MG63 (cell line): ENCODE measurements at regions not wholly inside any gene's neighbourhood (a gene's known extent, or its start where the extent isn't known, plus 50 kb on each side); places are given as distances from the start of the nearest gene placed in this dataset.
"Not testable (repeated sequence)": the region's sequence is repeated elsewhere in the genome, so short reads cannot be mapped to it uniquely, and the experiment has no call there.

Experiments
- DNase-seq: peaks from one replicate; pipeline ENCODE4 v3.0.0-alpha.2; 2020
- H3K27me3 ChIP-seq: fragments of 250-450 bp; sonication (Bioruptor Pico); 2 replicates; pipeline ENCODE4 v1.5.1; 2020; ENCODE audit warnings: mild to moderate bottlenecking, moderate library complexity
- H3K36me3 ChIP-seq: fragments of 250-450 bp; sonication (Bioruptor Pico); 2 replicates; pipeline ENCODE4 v1.5.1; 2020; ENCODE audit warnings: mild to moderate bottlenecking, moderate library complexity
- H3K4me3 ChIP-seq: fragments of 250-450 bp; sonication (Bioruptor Pico); 2 replicates; pipeline ENCODE4 v1.5.1; 2020; ENCODE audit warnings: mild to moderate bottlenecking, moderate library complexity
- H3K9me3 ChIP-seq: fragments of 250-450 bp; sonication (Bioruptor Pico); 2 replicates; pipeline ENCODE4 v1.5.1; 2020; ENCODE audit warnings: mild to moderate bottlenecking, moderate library complexity

- not testable (repeated sequence) for H3K9me3 ChIP-seq, H3K36me3 ChIP-seq, H3K4me3 ChIP-seq, DNase-seq, H3K27me3 ChIP-seq
Observed at GRCh38 chr7:9919-10318, 182.5 kb upstream of the FAM20C start.

- H3K27me3 ChIP-seq, H3K36me3 ChIP-seq, H3K9me3 ChIP-seq, H3K4me3 ChIP-seq, DNase-seq: not testable (repeated sequence)
Observed at GRCh38 chr7:32565-33280, 159.6 kb upstream of the FAM20C start.

GRCh38 chr7:35121-35541, 157.2 kb upstream of the FAM20C start:
- not testable (repeated sequence) for H3K27me3 ChIP-seq, DNase-seq, H3K36me3 ChIP-seq, H3K4me3 ChIP-seq, H3K9me3 ChIP-seq

- DNase-seq, H3K4me3 ChIP-seq, H3K36me3 ChIP-seq, H3K9me3 ChIP-seq, H3K27me3 ChIP-seq: not testable (repeated sequence)
Observed at GRCh38 chr7:36539-36938, 155.8 kb upstream of the FAM20C start.

- not testable (repeated sequence) for H3K9me3 ChIP-seq, H3K4me3 ChIP-seq, H3K27me3 ChIP-seq, H3K36me3 ChIP-seq, DNase-seq
Observed at GRCh38 chr7:37656-38055, 154.7 kb upstream of the FAM20C start.

- H3K9me3 ChIP-seq, H3K4me3 ChIP-seq, DNase-seq, H3K36me3 ChIP-seq, H3K27me3 ChIP-seq: not testable (repeated sequence)
Observed at GRCh38 chr7:38444-38843, 153.9 kb upstream of the FAM20C start.

- H3K4me3 ChIP-seq, H3K9me3 ChIP-seq, H3K36me3 ChIP-seq, H3K27me3 ChIP-seq: not testable (repeated sequence)
- DNase-seq: peak; percentile 51
Observed at GRCh38 chr7:39984-40740, 152.2 kb upstream of the FAM20C start.

- DNase-seq: no peak
- Histone ChIP-seq H3K36me3 (no peaks in the 10 kb centered on the region), H3K27me3 (no peaks in the 10 kb centered on the region), H3K9me3 (no peaks in the 10 kb centered on the region), H3K4me3 (no peak overlapping the region)
Observed at GRCh38 chr7:40799-41750, 151.3 kb upstream of the FAM20C start.

GRCh38 chr7:41917-42565, 150.3 kb upstream of the FAM20C start:
- peak; percentile 51 for DNase-seq

GRCh38 chr7:43791-44540, 148.4 kb upstream of the FAM20C start:
- no peak for DNase-seq
- Histone ChIP-seq H3K9me3 (no peaks in the 10 kb centered on the region), H3K4me3 (no peak overlapping the region), H3K27me3 (no peaks in the 10 kb centered on the region), H3K36me3 (no peaks in the 10 kb centered on the region)

More at GRCh38 chr7:41917-42565, 150.3 kb upstream of the FAM20C start:
- H3K4me3 ChIP-seq: no peak overlapping the region
- no peaks in the 10 kb centered on the region for H3K36me3 ChIP-seq
- no peaks in the 10 kb centered on the region for H3K9me3 ChIP-seq
- no peaks in the 10 kb centered on the region for H3K27me3 ChIP-seq

GRCh38 chr7:44541-44896, 147.9 kb upstream of the FAM20C start:
- Histone ChIP-seq H3K27me3 (no peaks in the 10 kb centered on the region), H3K9me3 (no peaks in the 10 kb centered on the region), H3K4me3 (no peak overlapping the region), H3K36me3 (no peaks in the 10 kb centered on the region)
- no peak for DNase-seq

- no peak overlapping the region for H3K4me3 ChIP-seq
- no peaks in the 10 kb centered on the region for H3K27me3 ChIP-seq
- no peaks in the 10 kb centered on the region for H3K9me3 ChIP-seq
- H3K36me3 ChIP-seq: no peaks in the 10 kb centered on the region
- no peak for DNase-seq
Observed at GRCh38 chr7:45106-46090, 147.0 kb upstream of the FAM20C start.

- no peak for DNase-seq
- Histone ChIP-seq H3K4me3 (no peak overlapping the region), H3K27me3 (no peaks in the 10 kb centered on the region), H3K36me3 (no peaks in the 10 kb centered on the region), H3K9me3 (no peaks in the 10 kb centered on the region)
Observed at GRCh38 chr7:46123-46829, 146.1 kb upstream of the FAM20C start.

- no peaks in the 10 kb centered on the region for H3K27me3 ChIP-seq
- DNase-seq: no peak
- no peaks in the 10 kb centered on the region for H3K36me3 ChIP-seq
- H3K9me3 ChIP-seq: no peaks in the 10 kb centered on the region
- H3K4me3 ChIP-seq: no peak overlapping the region
Observed at GRCh38 chr7:46830-47140, 145.6 kb upstream of the FAM20C start.
